HepG2 (cell line): ENCODE measurements at regions not wholly inside any gene's neighbourhood (a gene's known extent, or its start where the extent isn't known, plus 50 kb on each side); places are given as distances from the start of the nearest gene placed in this dataset.
A peak's percentile ranks its signal among the peaks of the same experiment; 100 is the strongest.

Experiments used
- ATAC-seq: fragments of 200-7000 bp; cut with Tn5 transposase; 3 replicates; pipeline ENCODE4 v1.9.1; 2020; ENCODE audit warnings: mild to moderate bottlenecking, moderate library complexity
- BruUV-seq: library from RNA; stranded (reverse); fragments of 400-500 nt; replicated peaks from 2 replicates; lab custom pipeline; 2021; lab: Mats Ljungman, UMichigan
- CTCF ChIA-PET: fragments of 300-600 bp; formaldehyde crosslinking; extraction: SDS; loops from one replicate; lab custom pipeline; 2021; ENCODE audit warnings: low total read pairs, inconsistent platforms, low intra/inter-chr PET ratio; lab: Yijun Ruan, JAX
- POLR2A ChIA-PET: fragments of 350-600 bp; sonication (Branson Sonifier 250); formaldehyde crosslinking; loops from one replicate; lab custom pipeline; 2020; ENCODE audit warnings: antibody characterized with exemption, inconsistent platforms; lab: Yijun Ruan, JAX
- DNase-seq: peaks from one replicate; pipeline ENCODE4 v3.0.0-alpha.2; 2015; ENCODE audit warnings: low spot score
- FAIRE-seq: peaks from 3 replicates; lab custom pipeline; 2011; peaks lifted over from hg19 to GRCh38; lab: Jason Lieb, UNC
- H2AFZ ChIP-seq: one replicate; pipeline ENCODE4 v1.6.1; 2011; ENCODE audit warnings: low read length, inconsistent platforms
- H3K27ac ChIP-seq: fragments of 300-600 bp; 3 replicates; pipeline ENCODE4 v1.8.0; 2011; ENCODE audit warnings: mixed run types, mild to moderate bottlenecking, mixed read lengths, low read length, inconsistent platforms; ENCODE audit not compliant: insufficient read depth; ENCODE audit errors: extremely low read length
- H3K27me3 ChIP-seq, 2 experiments: fragments of 200-600 bp in 1 of 2; 2 replicates in 1 of 2; 3 replicates in 1 of 2; pipeline versions ENCODE4 v1.6.0 to v1.8.0; 2011; ENCODE audit warnings: low read length in 2 of 2, mild to moderate bottlenecking in 2 of 2, moderate library complexity in 2 of 2, inconsistent platforms in 1 of 2; ENCODE audit not compliant: insufficient read depth in 2 of 2, control insufficient read depth in 1 of 2
- H3K36me3 ChIP-seq, 2 experiments: fragments of 200-600 bp in 1 of 2; replicated peaks in 1 of 2; 2 replicates in 1 of 2; 3 replicates in 1 of 2; pipeline versions ENCODE4 v1.5.1 to v1.8.0; 2011; ENCODE audit warnings: low read length in 2 of 2, inconsistent platforms in 1 of 2; ENCODE audit not compliant: insufficient read depth in 2 of 2, control insufficient read depth in 1 of 2
- H3K4me1 ChIP-seq: 2 replicates; pipeline ENCODE4 v1.5.1; 2012; ENCODE audit warnings: low read length, inconsistent platforms; ENCODE audit not compliant: insufficient read depth
- H3K4me2 ChIP-seq: 2 replicates; pipeline ENCODE4 v1.6.0; 2011; ENCODE audit warnings: low read depth, low read length, inconsistent platforms
- H3K4me3 ChIP-seq, 3 experiments: fragments of 200-600 bp in 1 of 3; sonication (generic), shearing (Covaris generic) in 1 of 3; replicated peaks in 1 of 3; 2 replicates each; pipeline ENCODE4 v1.5.1; 2011 to 2016; ENCODE audit warnings: low read length in 3 of 3, inconsistent platforms in 2 of 3, low read depth in 2 of 3, mild to moderate bottlenecking in 2 of 3, control low read depth in 1 of 3, mixed read lengths in 1 of 3; ENCODE audit not compliant: insufficient read depth in 1 of 3
- H3K79me2 ChIP-seq: one replicate; pipeline ENCODE4 v1.6.1; 2011; ENCODE audit warnings: low read length, inconsistent platforms; ENCODE audit not compliant: insufficient read depth
- H3K9ac ChIP-seq: 2 replicates; pipeline ENCODE4 v1.6.0; 2011; ENCODE audit warnings: mild to moderate bottlenecking, low read depth, low read length, inconsistent platforms; ENCODE audit not compliant: insufficient read depth
- H3K9me3 ChIP-seq: 2 replicates; pipeline ENCODE4 v1.5.1; 2012; ENCODE audit warnings: mild to moderate bottlenecking, low read length
- H4K20me1 ChIP-seq: 2 replicates; pipeline ENCODE4 v1.6.0; 2011; ENCODE audit warnings: inconsistent platforms, mild to moderate bottlenecking, low read length, moderate library complexity; ENCODE audit not compliant: insufficient read depth
- GMEB1 ChIP-seq: sonication (generic); formaldehyde crosslinking; IDR thresholded peaks from 2 replicates; pipeline ENCODE4 v1.5.1; 2020; ENCODE audit warnings: missing genetic modification reagents, mild to moderate bottlenecking, borderline replicate concordance
- ISL2 ChIP-seq: sonication (generic); formaldehyde crosslinking; IDR thresholded peaks from 2 replicates; pipeline ENCODE4 v1.5.0; 2020; ENCODE audit warnings: missing genetic modification reagents
- PHF21A ChIP-seq: sonication (generic); formaldehyde crosslinking; IDR thresholded peaks from 2 replicates; pipeline ENCODE4 v1.5.0; 2020; ENCODE audit warnings: mild to moderate bottlenecking, missing genetic modification reagents
- PITX1 ChIP-seq: sonication (generic); formaldehyde crosslinking; IDR thresholded peaks from 2 replicates; pipeline ENCODE4 v1.5.1; 2020; ENCODE audit warnings: mild to moderate bottlenecking, missing genetic modification reagents
- SMARCE1 ChIP-seq: fragments of 450-650 bp; IDR thresholded peaks from 2 replicates; pipeline ENCODE4 v1.6.1; 2017; ENCODE audit warnings: borderline replicate concordance
- ZNF652 ChIP-seq: IDR thresholded peaks from 2 replicates; pipeline ENCODE4 v1.6.1; 2016; ENCODE audit warnings: low read depth, borderline replicate concordance
- ZNF687 ChIP-seq: sonication (generic); formaldehyde crosslinking; IDR thresholded peaks from 2 replicates; pipeline ENCODE4 v1.5.1; 2020; ENCODE audit warnings: mild to moderate bottlenecking, missing genetic modification reagents, moderate library complexity
- WGBS: methylation state at CpG from one replicate; pipeline ENCODE4 v1.1.6; 2017; ENCODE audit warnings: low lambda C conversion rate; 5-methylcytosine and 5-hydroxymethylcytosine counted together
- in situ Hi-C: cut with HindIII; loops from 2 replicates; pipeline ENCODE4 v1.10.0; 2017; ENCODE audit warnings: low pct_unique_long_range_greater_than_20kb; ENCODE audit not compliant: extremely low pct_ligation_motif_present
- intact Hi-C: fragments of 100-400 bp; cut with micrococcal nuclease; formaldehyde crosslinking; loops from one replicate; pipeline ENCODE4 v1.10.0; 2022; ENCODE audit not compliant: unreplicated experiment
- TF ChIP-seq, protein P1 (sequence below): sonication (generic); formaldehyde crosslinking; IDR thresholded peaks from 2 replicates; pipeline ENCODE4 v1.5.1; 2020; ENCODE audit warnings: mild to moderate bottlenecking, missing genetic modification reagents, borderline replicate concordance
- TF ChIP-seq, protein P2 (sequence below): sonication (generic); formaldehyde crosslinking; conservative IDR thresholded peaks from 2 replicates; pipeline ENCODE4 v1.4.0; 2020; ENCODE audit warnings: mild to moderate bottlenecking, missing genetic modification reagents, moderate library complexity

DNA sequence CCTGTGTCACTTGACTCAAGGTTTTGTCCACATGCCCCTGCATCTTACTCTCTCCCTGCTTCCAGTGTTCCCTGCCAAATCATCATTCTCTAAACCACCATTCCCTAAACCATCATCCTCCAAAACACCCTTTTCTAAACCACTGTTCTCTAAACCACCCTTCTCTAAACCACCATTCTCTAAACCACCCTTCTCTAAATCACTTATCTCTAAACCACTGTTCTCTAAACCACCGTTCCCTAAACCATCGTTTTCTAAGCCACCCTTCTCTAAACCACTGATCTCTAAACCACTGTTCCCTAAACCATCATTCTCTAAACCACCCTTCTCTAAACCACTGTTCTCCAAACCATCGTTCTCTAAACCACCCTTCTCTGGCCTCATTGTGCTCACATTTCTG lies 142.1 kb downstream of the CXCL12 start (continued):
- TF ChIP-seq PITX1 (CRISPR knock-in tag) (no peak), GMEB1 (no peak), SMARCE1 (no peak), ISL2 (CRISPR knock-in tag) (no peak)
- TF ChIP-seq, protein P1, sequence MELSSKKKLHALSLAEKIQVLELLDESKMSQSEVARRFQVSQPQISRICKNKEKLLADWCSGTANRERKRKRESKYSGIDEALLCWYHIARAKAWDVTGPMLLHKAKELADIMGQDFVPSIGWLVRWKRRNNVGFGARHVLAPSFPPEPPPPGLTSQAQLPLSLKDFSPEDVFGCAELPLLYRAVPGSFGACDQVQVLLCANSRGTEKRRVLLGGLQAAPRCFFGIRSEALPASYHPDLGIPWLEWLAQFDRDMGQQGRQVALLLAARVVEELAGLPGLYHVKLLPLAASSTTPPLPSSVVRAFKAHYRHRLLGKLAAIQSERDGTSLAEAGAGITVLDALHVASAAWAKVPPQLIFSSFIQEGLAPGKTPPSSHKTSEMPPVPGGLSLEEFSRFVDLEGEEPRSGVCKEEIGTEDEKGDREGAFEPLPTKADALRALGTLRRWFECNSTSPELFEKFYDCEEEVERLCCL (CRISPR knock-in tag), result no peak
- TF ChIP-seq, protein P2, sequence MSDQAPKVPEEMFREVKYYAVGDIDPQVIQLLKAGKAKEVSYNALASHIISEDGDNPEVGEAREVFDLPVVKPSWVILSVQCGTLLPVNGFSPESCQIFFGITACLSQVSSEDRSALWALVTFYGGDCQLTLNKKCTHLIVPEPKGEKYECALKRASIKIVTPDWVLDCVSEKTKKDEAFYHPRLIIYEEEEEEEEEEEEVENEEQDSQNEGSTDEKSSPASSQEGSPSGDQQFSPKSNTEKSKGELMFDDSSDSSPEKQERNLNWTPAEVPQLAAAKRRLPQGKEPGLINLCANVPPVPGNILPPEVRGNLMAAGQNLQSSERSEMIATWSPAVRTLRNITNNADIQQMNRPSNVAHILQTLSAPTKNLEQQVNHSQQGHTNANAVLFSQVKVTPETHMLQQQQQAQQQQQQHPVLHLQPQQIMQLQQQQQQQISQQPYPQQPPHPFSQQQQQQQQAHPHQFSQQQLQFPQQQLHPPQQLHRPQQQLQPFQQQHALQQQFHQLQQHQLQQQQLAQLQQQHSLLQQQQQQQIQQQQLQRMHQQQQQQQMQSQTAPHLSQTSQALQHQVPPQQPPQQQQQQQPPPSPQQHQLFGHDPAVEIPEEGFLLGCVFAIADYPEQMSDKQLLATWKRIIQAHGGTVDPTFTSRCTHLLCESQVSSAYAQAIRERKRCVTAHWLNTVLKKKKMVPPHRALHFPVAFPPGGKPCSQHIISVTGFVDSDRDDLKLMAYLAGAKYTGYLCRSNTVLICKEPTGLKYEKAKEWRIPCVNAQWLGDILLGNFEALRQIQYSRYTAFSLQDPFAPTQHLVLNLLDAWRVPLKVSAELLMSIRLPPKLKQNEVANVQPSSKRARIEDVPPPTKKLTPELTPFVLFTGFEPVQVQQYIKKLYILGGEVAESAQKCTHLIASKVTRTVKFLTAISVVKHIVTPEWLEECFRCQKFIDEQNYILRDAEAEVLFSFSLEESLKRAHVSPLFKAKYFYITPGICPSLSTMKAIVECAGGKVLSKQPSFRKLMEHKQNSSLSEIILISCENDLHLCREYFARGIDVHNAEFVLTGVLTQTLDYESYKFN (CRISPR knock-in tag), result no peak
- TF ChIP-seq, all 625 proteins: peak for 0

- intact Hi-C loops (no loop called here), in situ Hi-C loops (no loop called here)
- H3K27ac ChIP-seq, result no peak overlapping the region
- 100% methylated on average over 2 of the region's 2 CpGs for WGBS
- ChIA-PET CTCF (no interaction called here), POLR2A (no interaction called here)
- peaks cover 76% of the 10 kb centered on the region for H3K4me1 ChIP-seq
- no peaks in the 10 kb centered on the region for H4K20me1 ChIP-seq
- no peaks in the 10 kb centered on the region for H3K27me3 ChIP-seq
- TF ChIP-seq ZNF652 (CRISPR knock-in tag) (peak; percentile 76), ZNF687 (CRISPR knock-in tag) (peak; percentile 47), PHF21A (CRISPR knock-in tag) (no peak)
- BruUV-seq, result no TSS peak
- FAIRE-seq (no peak), DNase-seq (no peak), ATAC-seq (no peak)
- H3K4me2 ChIP-seq, result no peak overlapping the region
- no peak overlapping the region for H2AFZ ChIP-seq
- H3K9me3 ChIP-seq, result no peaks in the 10 kb centered on the region
- no peaks in the 10 kb centered on the region for H3K36me3 ChIP-seq
- no peaks in the 10 kb centered on the region for H3K79me2 ChIP-seq
- no peak overlapping the region for H3K9ac ChIP-seq
- no peak overlapping the region for H3K4me3 ChIP-seq
Measured at GRCh38 chr10:44242091-44242490, 142.8 kb downstream of the CXCL12 start.
